H1 (cell line): ENCODE measurements at regions not wholly inside any gene's neighbourhood (a gene's known extent, or its start where the extent isn't known, plus 50 kb on each side); places are given as distances from the start of the nearest gene placed in this dataset.

ENCODE experiments used
- CTCF ChIA-PET: fragments of 300-600 bp; sonication (Branson Sonifier 250); formaldehyde crosslinking; loops from one replicate; lab custom pipeline; 2021; ENCODE audit not compliant: partially characterized antibody; lab: Charles Lee
- POLR2A ChIA-PET: fragments of 300-600 bp; sonication (Branson Sonifier 250); formaldehyde crosslinking; loops from one replicate; lab custom pipeline; 2021; ENCODE audit warnings: inconsistent platforms; ENCODE audit not compliant: partially characterized antibody; lab: Charles Lee
- DNase-seq, 2 experiments: peaks; one replicate each; pipeline versions ENCODE4 v3.0.0 to v3.0.0-alpha.2; 2010 to 2022; ENCODE audit warnings: low spot score in 2 of 2, low read depth in 1 of 2, mixed read lengths in 1 of 2
- FAIRE-seq: peaks from 2 replicates; lab custom pipeline; 2011; peaks lifted over from hg19 to GRCh38; lab: Jason Lieb, UNC
- H2AFZ ChIP-seq: 2 replicates; pipeline ENCODE4 v1.8.1; 2012; ENCODE audit warnings: low read length, inconsistent platforms
- H2AK5ac ChIP-seq: 2 replicates; pipeline ENCODE4 v1.6.1; 2013; ENCODE audit warnings: low read depth, low read length
- H2BK120ac ChIP-seq: replicated peaks from 2 replicates; pipeline ENCODE3; 2013; ENCODE audit warnings: low read depth, low read length, inconsistent platforms
- H2BK12ac ChIP-seq: 2 replicates; pipeline ENCODE4 v1.6.1; 2013; ENCODE audit warnings: low read depth, low read length
- H2BK15ac ChIP-seq: 2 replicates; pipeline ENCODE4 v1.6.1; 2013; ENCODE audit warnings: low read length
- H2BK20ac ChIP-seq: 2 replicates; pipeline ENCODE4 v1.6.1; 2013; ENCODE audit warnings: low read length
- H2BK5ac ChIP-seq: 2 replicates; pipeline ENCODE4 v1.6.1; 2013; ENCODE audit warnings: low read depth, low read length
- H3K14ac ChIP-seq: 2 replicates; pipeline ENCODE4 v1.6.1; 2013; ENCODE audit warnings: inconsistent platforms; ENCODE audit not compliant: insufficient read length
- H3K18ac ChIP-seq: 2 replicates; pipeline ENCODE4 v1.6.1; 2013; ENCODE audit warnings: low read length; ENCODE audit errors: extremely low read depth
- H3K23ac ChIP-seq: 2 replicates; pipeline ENCODE4 v1.6.1; 2013; ENCODE audit warnings: inconsistent platforms; ENCODE audit not compliant: insufficient read length
- H3K23me2 ChIP-seq: 2 replicates; pipeline ENCODE4 v1.6.1; 2013; ENCODE audit warnings: low read depth, low read length
- H3K27ac ChIP-seq: 2 replicates; pipeline ENCODE4 v1.6.1; 2011; ENCODE audit warnings: low read depth, low read length, inconsistent platforms
- H3K27me3 ChIP-seq, 4 experiments: replicated peaks in 1 of 4; 1 replicate in 1 of 4; 2 replicates in 3 of 4; pipeline versions ENCODE4 v1.6.1 to v1.8.1; 2011 to 2013; ENCODE audit warnings: low read length in 3 of 4, mild to moderate bottlenecking in 3 of 4, inconsistent platforms in 2 of 4, mixed read lengths in 2 of 4, moderate library complexity in 1 of 4; ENCODE audit not compliant: control insufficient read depth in 3 of 4, insufficient read depth in 3 of 4; ENCODE audit errors: extremely low read depth in 1 of 4
- H3K36me3 ChIP-seq, 4 experiments: 2 replicates each; pipeline versions ENCODE4 v1.6.1 to v1.8.1; 2011 to 2013; ENCODE audit warnings: mild to moderate bottlenecking in 4 of 4, low read length in 3 of 4, moderate library complexity in 2 of 4, control low read depth in 1 of 4, inconsistent platforms in 1 of 4; ENCODE audit not compliant: insufficient read depth in 4 of 4, control insufficient read depth in 2 of 4
- H3K4ac ChIP-seq: replicated peaks from 2 replicates; pipeline ENCODE3; 2013; ENCODE audit warnings: low read length, low read depth, mixed read lengths, inconsistent platforms; ENCODE audit not compliant: insufficient read length
- H3K4me1 ChIP-seq, 4 experiments: replicated peaks in 1 of 4; 1 replicate in 1 of 4; 2 replicates in 3 of 4; pipeline versions ENCODE4 v1.6.1 to v1.8.1; 2011 to 2013; ENCODE audit warnings: low read length in 3 of 4, inconsistent platforms in 2 of 4, mixed read lengths in 1 of 4; ENCODE audit not compliant: insufficient read depth in 4 of 4, control insufficient read depth in 3 of 4
- H3K4me2 ChIP-seq, 2 experiments: 2 replicates each; pipeline versions ENCODE4 v1.6.1 to v1.8.1; 2011 to 2013; ENCODE audit warnings: low read depth in 2 of 2, low read length in 2 of 2, control low read depth in 1 of 2, inconsistent platforms in 1 of 2, mild to moderate bottlenecking in 1 of 2; ENCODE audit not compliant: insufficient read depth in 1 of 2
- H3K4me3 ChIP-seq, 4 experiments: fragments of 200-600, 300-600 bp in 1 of 4; sonication (generic), shearing (Covaris generic), sonication (Bioruptor Twin) in 1 of 4; 2 replicates each; pipeline versions ENCODE4 v1.5.1 to v1.8.1; 2011 to 2016; ENCODE audit warnings: low read length in 4 of 4, low read depth in 3 of 4, control low read depth in 2 of 4, inconsistent platforms in 2 of 4, mild to moderate bottlenecking in 2 of 4, mixed read lengths in 1 of 4, moderate library complexity in 1 of 4; ENCODE audit not compliant: insufficient read depth in 2 of 4; ENCODE audit errors: extremely low read depth in 1 of 4
- H3K56ac ChIP-seq: replicated peaks from 2 replicates; pipeline ENCODE3; 2013; ENCODE audit warnings: low read depth, mild to moderate bottlenecking, mixed read lengths, low read length, inconsistent platforms; ENCODE audit not compliant: insufficient read length
- H3K79me1 ChIP-seq: 2 replicates; pipeline ENCODE4 v1.6.1; 2013; ENCODE audit warnings: low read depth, low read length, control low read depth
- H3K79me2 ChIP-seq, 2 experiments: 2 replicates each; pipeline versions ENCODE4 v1.6.1 to v1.8.1; 2012 to 2013; ENCODE audit warnings: low read length in 2 of 2, mild to moderate bottlenecking in 2 of 2, inconsistent platforms in 1 of 2; ENCODE audit not compliant: insufficient read depth in 2 of 2, control insufficient read depth in 1 of 2
- H3K9ac ChIP-seq, 4 experiments: replicated peaks in 1 of 4; 1 replicate in 1 of 4; 2 replicates in 3 of 4; pipeline versions ENCODE4 v1.6.1 to v1.8.1; 2011 to 2013; ENCODE audit warnings: low read depth in 3 of 4, low read length in 3 of 4, control low read depth in 2 of 4, mild to moderate bottlenecking in 2 of 4, moderate library complexity in 2 of 4, inconsistent platforms in 1 of 4; ENCODE audit errors: extremely low read depth in 1 of 4
- H3K9me3 ChIP-seq, 2 experiments: 2 replicates each; pipeline versions ENCODE4 v1.6.1 to v1.8.1; 2012 to 2013; ENCODE audit warnings: mild to moderate bottlenecking in 2 of 2, moderate library complexity in 2 of 2, control low read depth in 1 of 2, inconsistent platforms in 1 of 2, low read depth in 1 of 2, low read length in 1 of 2, mixed read lengths in 1 of 2; ENCODE audit not compliant: insufficient read depth in 2 of 2
- H4K20me1 ChIP-seq, 2 experiments: replicated peaks in 1 of 2; 2 replicates each; pipeline versions ENCODE3 to v1.8.1; 2011 to 2013; ENCODE audit warnings: inconsistent platforms in 2 of 2, low read length in 2 of 2, mild to moderate bottlenecking in 1 of 2; ENCODE audit not compliant: insufficient read depth in 2 of 2, control insufficient read depth in 1 of 2
- H4K5ac ChIP-seq: 2 replicates; pipeline ENCODE4 v1.6.1; 2013; ENCODE audit warnings: low read length, low read depth, mixed read lengths, inconsistent platforms; ENCODE audit not compliant: insufficient read length
- H4K8ac ChIP-seq: 2 replicates; pipeline ENCODE4 v1.8.0; 2013; ENCODE audit warnings: mild to moderate bottlenecking, moderate library complexity, low read length, inconsistent platforms; ENCODE audit not compliant: insufficient read depth; ENCODE audit errors: extremely low read depth
- H4K91ac ChIP-seq: replicated peaks from 2 replicates; pipeline ENCODE3; 2013; ENCODE audit warnings: low read length, mixed read lengths, inconsistent platforms; ENCODE audit not compliant: insufficient read length
- BCL11A ChIP-seq, 2 experiments: IDR thresholded peaks; one replicate each; pipeline ENCODE4 v1.6.1; 2011; ENCODE audit warnings: low read depth in 2 of 2, low read length in 2 of 2, mild to moderate bottlenecking in 2 of 2
- EZH2 ChIP-seq: fragments of 200-600 bp; sonication (generic); IDR thresholded peaks from 2 replicates; pipeline ENCODE4 v1.7.1; 2012; ENCODE audit warnings: low read depth, mild to moderate bottlenecking, moderate library complexity, low read length, inconsistent platforms; ENCODE audit not compliant: severe bottlenecking
- FOSL1 ChIP-seq: IDR thresholded peaks from 2 replicates; pipeline ENCODE4 v1.6.1; 2011; ENCODE audit warnings: mild to moderate bottlenecking, low read depth, low read length, moderate library complexity; ENCODE audit not compliant: insufficient read depth
- HDAC2 ChIP-seq, 2 experiments: fragments of 300-600 bp in 1 of 2; sonication (generic) in 1 of 2; IDR thresholded peaks; 2 replicates each; pipeline ENCODE4 v1.6.1; 2011 to 2012; ENCODE audit warnings: low read depth in 2 of 2, low read length in 2 of 2, mild to moderate bottlenecking in 2 of 2, moderate library complexity in 2 of 2, borderline replicate concordance in 1 of 2, inconsistent platforms in 1 of 2
- KDM5A ChIP-seq: fragments of 200-600 bp; IDR thresholded peaks from 2 replicates; pipeline ENCODE4 v1.7.1; 2012; ENCODE audit warnings: mild to moderate bottlenecking, low read length, inconsistent platforms, mixed read lengths
- MAX ChIP-seq: IDR thresholded peaks from 2 replicates; pipeline ENCODE4 v1.6.1; 2012; ENCODE audit warnings: inconsistent platforms
- NANOG ChIP-seq: IDR thresholded peaks from 2 replicates; pipeline ENCODE4 v1.6.1; 2011; ENCODE audit warnings: low read length, low read depth, mild to moderate bottlenecking, inconsistent platforms; ENCODE audit not compliant: insufficient read depth, poor library complexity, severe bottlenecking
- NRF1 ChIP-seq: IDR thresholded peaks from 2 replicates; pipeline ENCODE4 v1.6.1; 2011; ENCODE audit warnings: mild to moderate bottlenecking, low read depth, low read length, improper control_type of control experiment
- POLR2A ChIP-seq, 2 experiments: IDR thresholded peaks; 1 replicate in 1 of 2; 2 replicates in 1 of 2; pipeline ENCODE4 v1.6.1; 2011; ENCODE audit warnings: low read depth in 2 of 2, low read length in 2 of 2, mild to moderate bottlenecking in 2 of 2; ENCODE audit errors: control extremely low read depth in 1 of 2
- POLR2AphosphoS5 ChIP-seq: IDR thresholded peaks from 2 replicates; pipeline ENCODE4 v1.6.1; 2011; ENCODE audit warnings: low read depth, low read length
- POU5F1 ChIP-seq: IDR thresholded peaks from 2 replicates; pipeline ENCODE4 v1.6.1; 2011; ENCODE audit warnings: low read depth, mild to moderate bottlenecking, low read length, moderate library complexity
- RAD21 ChIP-seq, 2 experiments: IDR thresholded peaks in 1 of 2; conservative IDR thresholded peaks in 1 of 2; 2 replicates each; pipeline ENCODE4 v1.6.1; 2011; ENCODE audit warnings: low read depth in 2 of 2, low read length in 2 of 2, improper control_type of control experiment in 1 of 2, inconsistent platforms in 1 of 2, mild to moderate bottlenecking in 1 of 2, moderate library complexity in 1 of 2
- TAF7 ChIP-seq: optimal IDR thresholded peaks from 2 replicates; pipeline ENCODE3; 2011; ENCODE audit warnings: low read depth, mild to moderate bottlenecking, inconsistent platforms, low read length, moderate library complexity, borderline replicate concordance
- TCF12 ChIP-seq: IDR thresholded peaks from 2 replicates; pipeline ENCODE4 v1.6.1; 2011; ENCODE audit warnings: low read depth, mild to moderate bottlenecking, low read length
- YY1 ChIP-seq: IDR thresholded peaks from 2 replicates; pipeline ENCODE4 v1.6.1; 2011; ENCODE audit warnings: low read depth, mild to moderate bottlenecking, low read length
- WGBS, 2 experiments: shearing (Covaris generic) in 1 of 2; methylation state at CpG; one replicate each; pipeline versions ENCODE4 v1.1.6 to v1.1.7; 2013 to 2015; ENCODE audit warnings: low lambda C conversion rate in 2 of 2, mixed read lengths in 2 of 2, inconsistent platforms in 1 of 2, low coverage in 1 of 2, missing lambda C conversion rate in 1 of 2; ENCODE audit not compliant: insufficient replicate concordance in 2 of 2, insufficient coverage in 1 of 2, insufficient read length in 1 of 2; ENCODE audit errors: extremely low coverage in 1 of 2, missing lambda C conversion rate in 1 of 2; 5-methylcytosine and 5-hydroxymethylcytosine counted together

GRCh38 chr2:19297716-19298115 is 60.7 kb downstream of the OSR1 start:
- H3K27ac ChIP-seq, result no peak overlapping the region
- no peak overlapping the region for H2AK5ac ChIP-seq
- H3K36me3 ChIP-seq, result no peaks in the 10 kb centered on the region
- ChIA-PET CTCF (no interaction called here), POLR2A (interaction anchor here (1.0 kb wide), 1 partner anchor 8 kb away, joined by 3 read pairs; no protein-coding TSS in a partner anchor)
- H2AFZ ChIP-seq, result no peak overlapping the region
- H4K8ac ChIP-seq, result no peak overlapping the region
- no peak overlapping the region for H2BK120ac ChIP-seq
- no peak overlapping the region for H3K18ac ChIP-seq
- no peak overlapping the region for H3K9ac ChIP-seq
- H3K79me2 ChIP-seq, result no peaks in the 10 kb centered on the region
- no peaks in the 10 kb centered on the region for H3K9me3 ChIP-seq
- H3K23me2 ChIP-seq, result no peaks in the 10 kb centered on the region
- H3K4ac ChIP-seq, result no peak overlapping the region
- H2BK15ac ChIP-seq, result no peak overlapping the region
- WGBS, 2 experiments, result 85% methylated on average over 7 of the region's 7 CpGs; no CpG with 5 or more reads in 1 of the 2 experiments
- H3K23ac ChIP-seq, result no peak overlapping the region
- no peaks in the 10 kb centered on the region for H3K4me1 ChIP-seq
- FAIRE-seq, result no peak
- H3K4me2 ChIP-seq, result no peak overlapping the region
- no peak overlapping the region for H4K5ac ChIP-seq
- H2BK5ac ChIP-seq, result no peak overlapping the region
- H2BK12ac ChIP-seq, result no peak overlapping the region
- H3K79me1 ChIP-seq, result no peaks in the 10 kb centered on the region
- no peak overlapping the region for H3K4me3 ChIP-seq
- H3K27me3 ChIP-seq, result no peaks in the 10 kb centered on the region
- H4K91ac ChIP-seq, result no peak overlapping the region
- no peaks in the 10 kb centered on the region for H4K20me1 ChIP-seq
- H3K14ac ChIP-seq, result no peak overlapping the region
- no peak overlapping the region for H3K56ac ChIP-seq
- H2BK20ac ChIP-seq, result no peak overlapping the region
- DNase-seq, result no peak
- TF ChIP-seq MAX (no peak), TCF12 (no peak), POU5F1 (no peak), TAF7 (no peak), BCL11A (IDR thresholded peaks at IDR 0.05; ENCODE audit: low read depth in 2 of 2, low read length in 2 of 2) (no peak), EZH2 (no peak), YY1 (no peak), KDM5A (no peak), POLR2AphosphoS5 (no peak), NANOG (no peak), FOSL1 (no peak), RAD21 (IDR thresholded peaks at IDR 0.05 in 1 of 2, conservative IDR thresholded peaks at IDR 0.05 in 1 of 2; ENCODE audit: low read depth in 2 of 2, low read length in 2 of 2) (no peak), NRF1 (no peak), POLR2A (IDR thresholded peaks at IDR 0.05; ENCODE audit: control extremely low read depth in 1 of 2, low read depth in 2 of 2, low read length in 2 of 2) (no peak), HDAC2 (IDR thresholded peaks at IDR 0.05; ENCODE audit: borderline replicate concordance in 1 of 2, low read depth in 2 of 2, low read length in 2 of 2) (no peak)
